Lower leg skin (tissue), 3 donors: ENCODE measurements at regions not wholly inside any gene's neighbourhood (a gene's known extent, or its start where the extent isn't known, plus 50 kb on each side); places are given as distances from the start of the nearest gene placed in this dataset.

Source experiments
- CTCF ChIP-seq, 3 donors: fragments of 450-650 bp; IDR thresholded peaks; one replicate each; pipeline ENCODE4 v1.5.1; 2016; ENCODE audit warnings: antibody characterized with exemption in 3 of 3, mild to moderate bottlenecking in 3 of 3, moderate library complexity in 2 of 3
- POLR2A ChIP-seq, 2 donors: fragments of 450-650 bp; IDR thresholded peaks; one replicate each; pipeline ENCODE4 v1.6.1; 2016 to 2017; ENCODE audit warnings: antibody characterized with exemption in 2 of 2, mild to moderate bottlenecking in 1 of 2, moderate library complexity in 1 of 2

- TF ChIP-seq CTCF (IDR thresholded peaks at IDR 0.05) (no peak), POLR2A (IDR thresholded peaks at IDR 0.05) (no peak)
Measured at GRCh38 chr13:80161219-80161618, 179.7 kb downstream of the SPRY2 start.
